DOHH2 (cell line): ENCODE measurements at regions not wholly inside any gene's neighbourhood (a gene's known extent, or its start where the extent isn't known, plus 50 kb on each side); places are given as distances from the start of the nearest gene placed in this dataset.

ENCODE experiments used
- H3F3A ChIP-seq: fragments of 200-600 bp; sonication (generic), shearing (Covaris generic); 2 replicates; pipeline ENCODE4 v1.6.0; 2016; ENCODE audit warnings: antibody characterized with exemption, mild to moderate bottlenecking; ENCODE audit not compliant: control insufficient read depth, insufficient read depth
- H3K27ac ChIP-seq: fragments of 200-600 bp; sonication (generic); 2 replicates; pipeline ENCODE4 v1.5.1; 2014; ENCODE audit warnings: low read depth, mild to moderate bottlenecking, low read length, moderate library complexity
- H3K27me3 ChIP-seq: fragments of 200-600 bp; sonication (generic); 2 replicates; pipeline ENCODE4 v1.6.1; 2014; ENCODE audit warnings: mild to moderate bottlenecking, low read length, mixed read lengths; ENCODE audit not compliant: control insufficient read depth
- H3K36me3 ChIP-seq: fragments of 200-600 bp; sonication (generic); 2 replicates; pipeline ENCODE4 v1.6.1; 2014; ENCODE audit warnings: mild to moderate bottlenecking, low read length, moderate library complexity, mixed read lengths; ENCODE audit not compliant: control insufficient read depth
- H3K4me1 ChIP-seq: fragments of 200-600 bp; sonication (generic); 2 replicates; pipeline ENCODE4 v1.6.1; 2014; ENCODE audit warnings: mild to moderate bottlenecking, low read length, mixed read lengths; ENCODE audit not compliant: control insufficient read depth
- H3K4me2 ChIP-seq: fragments of 200-600 bp; sonication (generic); 2 replicates; pipeline ENCODE4 v1.6.0; 2014; ENCODE audit warnings: mild to moderate bottlenecking, low read length, moderate library complexity
- H3K4me3 ChIP-seq: fragments of 200-600 bp; sonication (generic); 2 replicates; pipeline ENCODE4 v1.5.1; 2014; ENCODE audit warnings: mild to moderate bottlenecking, low read length, mixed read lengths
- H3K79me2 ChIP-seq: fragments of 200-600 bp; sonication (generic); 2 replicates; pipeline ENCODE4 v1.6.1; 2014; ENCODE audit warnings: mild to moderate bottlenecking, low read length, mixed read lengths; ENCODE audit not compliant: control insufficient read depth
- H3K9me2 ChIP-seq: fragments of 200-600 bp; sonication (generic); replicated peaks from 2 replicates; pipeline ENCODE4 v1.6.1; 2014; ENCODE audit warnings: mild to moderate bottlenecking, low read length, mixed read lengths; ENCODE audit not compliant: control insufficient read depth
- H3K9me3 ChIP-seq: fragments of 200-600 bp; sonication (generic); 2 replicates; pipeline ENCODE4 v1.6.1; 2014; ENCODE audit warnings: antibody characterized with exemption, low read length, mixed read lengths; ENCODE audit not compliant: control insufficient read depth, insufficient read depth
- H4K20me1 ChIP-seq: fragments of 200-600 bp; sonication (generic); 2 replicates; pipeline ENCODE4 v1.6.0; 2014; ENCODE audit warnings: low read depth, mild to moderate bottlenecking, antibody characterized with exemption, low read length, moderate library complexity; ENCODE audit not compliant: control insufficient read depth, insufficient read depth
- CTCF ChIP-seq: fragments of 200-600 bp; sonication (generic); IDR thresholded peaks from one replicate; pipeline ENCODE4 v1.5.1; 2014; ENCODE audit warnings: antibody characterized with exemption, mild to moderate bottlenecking, low read depth, low read length; ENCODE audit not compliant: poor library complexity, severe bottlenecking
- EZH2phosphoT487 ChIP-seq: fragments of 200-600 bp; sonication (generic); IDR thresholded peaks from 2 replicates; pipeline ENCODE4 v1.6.1; 2017; ENCODE audit warnings: borderline replicate concordance, mild to moderate bottlenecking, antibody characterized with exemption, low read length, moderate library complexity, mixed read lengths

- Histone ChIP-seq H3F3A (no peaks in the 10 kb centered on the region), H3K4me1 (no peaks in the 10 kb centered on the region), H3K36me3 (no peaks in the 10 kb centered on the region), H3K4me3 (no peak overlapping the region), H3K4me2 (no peak overlapping the region), H3K27ac (no peak overlapping the region), H3K9me3 (no peaks in the 10 kb centered on the region), H3K9me2 (no peaks in the 10 kb centered on the region), H3K27me3 (peaks cover 7% of the 10 kb centered on the region; the same call in 1 of the 2 replicates), H3K79me2 (no peaks in the 10 kb centered on the region), H4K20me1 (no peaks in the 10 kb centered on the region)
- TF ChIP-seq EZH2phosphoT487 (no peak), CTCF (no peak)
Measured at GRCh38 chr15:72927451-72927850, 124.8 kb upstream of the NEO1 start.

DNA sequence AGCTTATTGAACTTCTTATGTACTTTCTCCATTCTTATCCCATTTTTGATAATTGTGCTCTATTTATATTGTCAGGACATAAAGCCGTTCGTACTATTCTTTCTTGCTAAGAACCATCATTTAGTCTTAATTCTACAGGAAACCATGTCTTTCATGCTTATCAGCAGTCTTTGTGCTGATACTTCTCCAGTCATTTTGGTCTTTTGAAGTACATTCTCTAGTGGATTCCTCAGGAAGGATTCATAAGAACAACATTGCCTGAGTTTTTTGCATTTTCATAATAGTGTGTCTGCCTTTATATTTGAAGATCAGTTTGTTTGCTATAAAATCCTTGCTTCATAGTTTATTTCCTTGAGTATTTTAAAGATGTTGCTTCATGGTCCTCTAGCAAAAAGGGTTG is 126.6 kb upstream of the NEO1 start:
- Histone ChIP-seq H3K79me2 (no peaks in the 10 kb centered on the region), H3K27me3 (peaks cover 11% of the 10 kb centered on the region; the same call in 1 of the 2 replicates), H3K4me2 (no peak overlapping the region), H3K9me2 (no peaks in the 10 kb centered on the region), H3K27ac (no peak overlapping the region), H3F3A (no peaks in the 10 kb centered on the region), H3K9me3 (no peaks in the 10 kb centered on the region), H3K4me1 (no peaks in the 10 kb centered on the region), H4K20me1 (no peaks in the 10 kb centered on the region), H3K4me3 (no peak overlapping the region), H3K36me3 (no peaks in the 10 kb centered on the region)
- TF ChIP-seq CTCF (no peak), EZH2phosphoT487 (no peak)

- no peak overlapping the region for H3K4me3 ChIP-seq
- no peaks in the 10 kb centered on the region for H3K9me2 ChIP-seq
- no peaks in the 10 kb centered on the region for H3K4me1 ChIP-seq
- H3K36me3 ChIP-seq: no peaks in the 10 kb centered on the region
- H4K20me1 ChIP-seq: no peaks in the 10 kb centered on the region
- no peak overlapping the region for H3K4me2 ChIP-seq
- H3K9me3 ChIP-seq: no peaks in the 10 kb centered on the region
- TF ChIP-seq EZH2phosphoT487 (no peak), CTCF (no peak)
- H3K27me3 ChIP-seq: peaks cover 7% of the 10 kb centered on the region; the same call in 1 of the 2 replicates
- no peaks in the 10 kb centered on the region for H3K79me2 ChIP-seq
- no peak overlapping the region for H3K27ac ChIP-seq
- no peaks in the 10 kb centered on the region for H3F3A ChIP-seq
Measured at GRCh38 chr15:72923289-72923688, 129.0 kb upstream of the NEO1 start.
